Naive thymus-derived CD4-positive, alpha-beta T cell (primary cell): ENCODE measurements at regions not wholly inside any gene's neighbourhood (a gene's known extent, or its start where the extent isn't known, plus 50 kb on each side); places are given as distances from the start of the nearest gene placed in this dataset.
"Not testable (repeated sequence)": the region's sequence is repeated elsewhere in the genome, so short reads cannot be mapped to it uniquely, and the experiment has no call there.

Experiments used
- ATAC-seq: fragments of 150-1000 bp; cut with Tn5 transposase; 2 replicates; pipeline ENCODE4 v1.10.0; 2021; ENCODE audit warnings: mild to moderate bottlenecking, moderate library complexity
- CTCF ChIA-PET: fragments of 350-600 bp; sonication (Branson Sonifier 250); formaldehyde crosslinking; loops from one replicate; lab custom pipeline; 2021; ENCODE audit warnings: antibody characterized with exemption; lab: Charles Lee
- POLR2A ChIA-PET: fragments of 350-600 bp; sonication (Branson Sonifier 250); formaldehyde crosslinking; loops from one replicate; lab custom pipeline; 2021; ENCODE audit warnings: antibody characterized with exemption, inconsistent platforms; lab: Charles Lee
- DNase-seq, 9 donors: peaks; one replicate each; pipeline versions ENCODE4 v3.0.0 to v3.0.0-alpha.2; 2020 to 2022; ENCODE audit warnings: mixed read lengths in 1 of 9
- H3K27ac ChIP-seq: one replicate; pipeline ENCODE4 v1.7.0; 2013; ENCODE audit warnings: mild to moderate bottlenecking, low read depth, low read length, moderate library complexity
- H3K27me3 ChIP-seq, 2 donors: one replicate each; pipeline ENCODE4 v1.7.0; 2013; ENCODE audit warnings: low read length in 2 of 2, mild to moderate bottlenecking in 2 of 2, moderate library complexity in 2 of 2; ENCODE audit not compliant: control insufficient read depth in 2 of 2, insufficient read depth in 2 of 2
- H3K36me3 ChIP-seq, 3 experiments: 1 replicate in 2 of 3; 2 replicates in 1 of 3; pipeline ENCODE4 v1.7.0; 2013; ENCODE audit warnings: low read length in 3 of 3, mild to moderate bottlenecking in 3 of 3, moderate library complexity in 1 of 3; ENCODE audit not compliant: insufficient read depth in 3 of 3, control insufficient read depth in 2 of 3
- H3K4me1 ChIP-seq, 2 donors: one replicate each; pipeline ENCODE4 v1.7.0; 2013; ENCODE audit warnings: low read length in 2 of 2, mild to moderate bottlenecking in 2 of 2, moderate library complexity in 1 of 2; ENCODE audit not compliant: control insufficient read depth in 2 of 2, insufficient read depth in 2 of 2
- H3K4me3 ChIP-seq: 2 replicates; pipeline ENCODE4 v1.7.0; 2013; ENCODE audit warnings: mild to moderate bottlenecking, low read length
- H3K9me3 ChIP-seq, 3 experiments: 1 replicate in 2 of 3; 2 replicates in 1 of 3; pipeline ENCODE4 v1.7.0; 2013; ENCODE audit warnings: low read length in 3 of 3; ENCODE audit not compliant: control insufficient read depth in 2 of 3
- H3K27ac Mint-ChIP-seq, 9 donors: one replicate each; pipeline ENCODE4 v1.8.0; 2020 to 2022; ENCODE audit warnings: mixed read lengths in 9 of 9, mild to moderate bottlenecking in 8 of 9, moderate library complexity in 5 of 9, inconsistent platforms in 2 of 9
- H3K27me3 Mint-ChIP-seq, 5 donors: one replicate each; pipeline ENCODE4 v1.8.0; 2021 to 2022; ENCODE audit warnings: mixed read lengths in 5 of 5, mild to moderate bottlenecking in 1 of 5
- H3K36me3 Mint-ChIP-seq, 5 donors: one replicate each; pipeline ENCODE4 v1.8.0; 2020 to 2022; ENCODE audit warnings: mixed read lengths in 5 of 5, mild to moderate bottlenecking in 3 of 5, inconsistent platforms in 1 of 5
- H3K4me1 Mint-ChIP-seq, 7 donors: one replicate each; pipeline ENCODE4 v1.8.0; 2020 to 2022; ENCODE audit warnings: mixed read lengths in 7 of 7, mild to moderate bottlenecking in 3 of 7, inconsistent platforms in 1 of 7
- H3K4me3 Mint-ChIP-seq, 10 donors: one replicate each; pipeline ENCODE4 v1.8.0; 2020 to 2022; ENCODE audit warnings: mild to moderate bottlenecking in 10 of 10, mixed read lengths in 10 of 10, moderate library complexity in 6 of 10, inconsistent platforms in 2 of 10
- H3K9me3 Mint-ChIP-seq, 11 donors: one replicate each; pipeline ENCODE4 v1.8.0; 2020 to 2022; ENCODE audit warnings: mixed read lengths in 11 of 11, mild to moderate bottlenecking in 4 of 11, inconsistent platforms in 1 of 11, moderate library complexity in 1 of 11
- intact Hi-C, 2 donors: fragments of 100-400 bp; cut with micrococcal nuclease; formaldehyde crosslinking; loops; one replicate each; pipeline ENCODE4 v1.15.1; 2023

- Histone ChIP-seq H3K4me1 (no peaks in the 10 kb centered on the region), H3K27me3 (no peaks in the 10 kb centered on the region), H3K27ac (no peak overlapping the region), H3K9me3 (no peaks in the 10 kb centered on the region), H3K4me3 (no peak overlapping the region), H3K36me3 (no peaks in the 10 kb centered on the region)
- intact Hi-C loops: no loop called here
- H3K9me3 Mint-ChIP-seq: peaks cover 0 to 13% (median 2%) of the 10 kb centered on the region in 11 donors
- CTCF ChIA-PET: no interaction called here
- H3K27ac Mint-ChIP-seq: no peak overlapping the region
- no peaks in the 10 kb centered on the region for H3K4me1 Mint-ChIP-seq
- H3K36me3 Mint-ChIP-seq: no peaks in the 10 kb centered on the region
- ATAC-seq: no peak
- H3K4me3 Mint-ChIP-seq: no peak overlapping the region
- POLR2A ChIA-PET: no interaction called here
- H3K27me3 Mint-ChIP-seq: no peaks in the 10 kb centered on the region
- DNase-seq: no peak
These were observed 57.3 kb upstream of the NOVA1 start for GRCh38 chr14:26655128-26655527.

- no peaks in the 10 kb centered on the region for H3K27me3 Mint-ChIP-seq
These were observed 65.7 kb upstream of the NOVA1 start for GRCh38 chr14:26663506-26663905.

GRCh38 chr14:26678732-26679420, 81.0 kb upstream of the NOVA1 start:
- H3K27me3 ChIP-seq, H3K36me3 Mint-ChIP-seq, intact Hi-C loops, H3K27ac ChIP-seq, H3K27ac Mint-ChIP-seq, CTCF ChIA-PET, DNase-seq, H3K36me3 ChIP-seq, H3K4me3 Mint-ChIP-seq, H3K27me3 Mint-ChIP-seq, ATAC-seq, POLR2A ChIA-PET, H3K4me1 Mint-ChIP-seq, H3K4me1 ChIP-seq, H3K9me3 ChIP-seq, H3K4me3 ChIP-seq: not testable (repeated sequence)
- peaks cover 0 to 27% (median 14%) of the 10 kb centered on the region in 11 donors for H3K9me3 Mint-ChIP-seq

More at GRCh38 chr14:26663506-26663905, 65.7 kb upstream of the NOVA1 start:
- no peak overlapping the region for H3K4me3 Mint-ChIP-seq
- Histone ChIP-seq H3K27me3 (no peaks in the 10 kb centered on the region), H3K27ac (no peak overlapping the region), H3K9me3 (peaks cover 0 to 8% (median 0%) of the 10 kb centered on the region in 3 experiments), H3K4me3 (no peak overlapping the region), H3K36me3 (no peaks in the 10 kb centered on the region), H3K4me1 (no peaks in the 10 kb centered on the region)
- ChIA-PET CTCF (no interaction called here), POLR2A (no interaction called here)
- DNase-seq (no peak), ATAC-seq (no peak)
- no peak overlapping the region for H3K27ac Mint-ChIP-seq
- no peaks in the 10 kb centered on the region for H3K4me1 Mint-ChIP-seq
- H3K9me3 Mint-ChIP-seq: peaks cover 7 to 25% (median 17%) of the 10 kb centered on the region in 11 donors
- intact Hi-C loops: no loop called here
- H3K36me3 Mint-ChIP-seq: peaks cover 0 to 5% (median 4%) of the 10 kb centered on the region in 5 donors

- Mint-ChIP-seq H3K9me3 (peaks cover 2 to 28% (median 9%) of the 10 kb centered on the region in 11 donors), H3K27me3 (no peaks in the 10 kb centered on the region), H3K4me1 (no peaks in the 10 kb centered on the region), H3K4me3 (no peak overlapping the region), H3K27ac (no peak overlapping the region), H3K36me3 (no peaks in the 10 kb centered on the region)
- POLR2A ChIA-PET: no interaction called here
- H3K27me3 ChIP-seq: no peaks in the 10 kb centered on the region
- ATAC-seq (no peak), DNase-seq (no peak)
- intact Hi-C loops: no loop called here
- no peaks in the 10 kb centered on the region for H3K36me3 ChIP-seq
- H3K27ac ChIP-seq: no peak overlapping the region
- H3K4me3 ChIP-seq: no peak overlapping the region
- CTCF ChIA-PET: no interaction called here
- no peaks in the 10 kb centered on the region for H3K4me1 ChIP-seq
- no peaks in the 10 kb centered on the region for H3K9me3 ChIP-seq
These were observed 87.6 kb upstream of the NOVA1 start for GRCh38 chr14:26685401-26685800.

- H3K27ac Mint-ChIP-seq: no peak overlapping the region
- ATAC-seq: no peak
- no peaks in the 10 kb centered on the region for H3K27me3 ChIP-seq
- intact Hi-C loops: no loop called here
- no peaks in the 10 kb centered on the region for H3K4me1 ChIP-seq
- no peaks in the 10 kb centered on the region for H3K27me3 Mint-ChIP-seq
- no peak overlapping the region for H3K4me3 ChIP-seq
- H3K36me3 Mint-ChIP-seq: no peaks in the 10 kb centered on the region
- DNase-seq: no peak
- no peak overlapping the region for H3K27ac ChIP-seq
- CTCF ChIA-PET: no interaction called here
- POLR2A ChIA-PET: no interaction called here
- H3K4me3 Mint-ChIP-seq: no peak overlapping the region
- no peaks in the 10 kb centered on the region for H3K9me3 ChIP-seq
- H3K4me1 Mint-ChIP-seq: no peaks in the 10 kb centered on the region
- no peaks in the 10 kb centered on the region for H3K36me3 ChIP-seq
- peaks cover 3 to 29% (median 12%) of the 10 kb centered on the region in 11 donors for H3K9me3 Mint-ChIP-seq
These were observed 89.5 kb upstream of the NOVA1 start for GRCh38 chr14:26687301-26687837.

- H3K27ac ChIP-seq: no peak overlapping the region
- H3K36me3 Mint-ChIP-seq: no peaks in the 10 kb centered on the region
- H3K27ac Mint-ChIP-seq: no peak overlapping the region
- ChIA-PET CTCF (no interaction called here), POLR2A (no interaction called here)
- peaks cover 4 to 26% (median 9%) of the 10 kb centered on the region in 11 donors for H3K9me3 Mint-ChIP-seq
- ATAC-seq: no peak
- H3K36me3 ChIP-seq: no peaks in the 10 kb centered on the region
- intact Hi-C loops: no loop called here
- no peak overlapping the region for H3K4me3 ChIP-seq
- H3K9me3 ChIP-seq: no peaks in the 10 kb centered on the region
- no peaks in the 10 kb centered on the region for H3K4me1 Mint-ChIP-seq
- H3K4me1 ChIP-seq: no peaks in the 10 kb centered on the region
- no peaks in the 10 kb centered on the region for H3K27me3 Mint-ChIP-seq
- DNase-seq: no peak
- H3K27me3 ChIP-seq: no peaks in the 10 kb centered on the region
- H3K4me3 Mint-ChIP-seq: no peak overlapping the region
These were observed 96.7 kb upstream of the NOVA1 start for GRCh38 chr14:26694521-26694920.

GRCh38 chr14:26702721-26703230, 104.9 kb upstream of the NOVA1 start:
- no peaks in the 10 kb centered on the region for H3K36me3 ChIP-seq
- H3K4me3 ChIP-seq: no peak overlapping the region
- H3K36me3 Mint-ChIP-seq: no peaks in the 10 kb centered on the region
- ChIA-PET CTCF (no interaction called here), POLR2A (no interaction called here)
- no peaks in the 10 kb centered on the region for H3K9me3 ChIP-seq
- no peaks in the 10 kb centered on the region for H3K27me3 Mint-ChIP-seq
- H3K4me3 Mint-ChIP-seq: no peak overlapping the region
- no peak for DNase-seq
- no peaks in the 10 kb centered on the region for H3K4me1 ChIP-seq
- H3K4me1 Mint-ChIP-seq: no peaks in the 10 kb centered on the region
- intact Hi-C loops: no loop called here
- no peak overlapping the region for H3K27ac Mint-ChIP-seq
- peaks cover 0 to 24% (median 9%) of the 10 kb centered on the region in 11 donors for H3K9me3 Mint-ChIP-seq
- H3K27me3 ChIP-seq: no peaks in the 10 kb centered on the region
- H3K27ac ChIP-seq: no peak overlapping the region
- no peak for ATAC-seq
